Smooth muscle cell (in vitro differentiated cells): ENCODE measurements at regions not wholly inside any gene's neighbourhood (a gene's known extent, or its start where the extent isn't known, plus 50 kb on each side); places are given as distances from the start of the nearest gene placed in this dataset.
"Not testable (repeated sequence)": the region's sequence is repeated elsewhere in the genome, so short reads cannot be mapped to it uniquely, and the experiment has no call there.

Experiments used
- DNase-seq: peaks from one replicate; lab custom pipeline; 2025; ENCODE audit not compliant: unreplicated experiment; lab: John Stamatoyannopoulos, UW
- H2AFZ ChIP-seq: fragments of 200-600 bp; sonication (generic); 2 replicates; pipeline ENCODE4 v1.6.0; 2016; ENCODE audit warnings: antibody characterized with exemption, low read depth, mild to moderate bottlenecking
- H3F3A ChIP-seq: fragments of 200-600 bp; sonication (generic); 2 replicates; pipeline ENCODE4 v1.6.0; 2017; ENCODE audit warnings: antibody characterized with exemption, low read depth
- H3K27ac ChIP-seq: fragments of 200-600 bp; sonication (generic); 2 replicates; pipeline ENCODE4 v1.5.1; 2016; ENCODE audit warnings: low read depth, mild to moderate bottlenecking
- H3K27me3 ChIP-seq: fragments of 200-600 bp; sonication (generic); 2 replicates; pipeline ENCODE4 v1.6.1; 2016; ENCODE audit warnings: low read depth, mild to moderate bottlenecking
- H3K36me3 ChIP-seq: fragments of 200-600 bp; sonication (generic); 2 replicates; pipeline ENCODE4 v1.5.1; 2016; ENCODE audit warnings: low read depth
- H3K4me1 ChIP-seq: fragments of 200-600 bp; sonication (generic); 2 replicates; pipeline ENCODE4 v1.5.1; 2016; ENCODE audit warnings: low read depth
- H3K4me2 ChIP-seq: fragments of 200-600 bp; sonication (generic); 2 replicates; pipeline ENCODE4 v1.6.0; 2016; ENCODE audit warnings: mild to moderate bottlenecking
- H3K4me3 ChIP-seq: fragments of 200-600 bp; sonication (generic); 2 replicates; pipeline ENCODE4 v1.5.1; 2016; ENCODE audit warnings: mild to moderate bottlenecking
- H3K79me2 ChIP-seq: fragments of 200-600 bp; sonication (generic); 2 replicates; pipeline ENCODE4 v1.6.0; 2016; ENCODE audit warnings: low read depth, mild to moderate bottlenecking
- H3K9ac ChIP-seq: fragments of 200-600 bp; sonication (generic); 2 replicates; pipeline ENCODE4 v1.6.0; 2016; ENCODE audit warnings: low read depth
- H3K9me3 ChIP-seq: fragments of 200-600 bp; sonication (generic); replicated peaks from 2 replicates; pipeline ENCODE4 v1.5.1; 2016; ENCODE audit warnings: low read depth
- H4K20me1 ChIP-seq: fragments of 200-600 bp; sonication (generic); 2 replicates; pipeline ENCODE4 v1.6.0; 2016; ENCODE audit warnings: low read depth
- CTCF ChIP-seq: fragments of 200-600 bp; sonication (generic); IDR thresholded peaks from 2 replicates; pipeline ENCODE4 v1.5.1; 2017; ENCODE audit warnings: borderline replicate concordance, mild to moderate bottlenecking, antibody characterized with exemption; ENCODE audit not compliant: insufficient read depth, poor library complexity, severe bottlenecking
- WGBS: methylation state at CpG from one replicate; pipeline ENCODE4 v1.1.7; 2016; ENCODE audit warnings: low lambda C conversion rate; 5-methylcytosine and 5-hydroxymethylcytosine counted together

- H4K20me1 ChIP-seq: no peaks in the 10 kb centered on the region
- no peak overlapping the region for H3K4me2 ChIP-seq
- WGBS: 91% methylated on average over 2 of the region's 2 CpGs
- H3K36me3 ChIP-seq: no peaks in the 10 kb centered on the region
- no peak overlapping the region for H3K4me3 ChIP-seq
- no peak for DNase-seq
- no peaks in the 10 kb centered on the region for H3K9me3 ChIP-seq
- no peak overlapping the region for H2AFZ ChIP-seq
- H3K27ac ChIP-seq: no peak overlapping the region
- H3K27me3 ChIP-seq: no peaks in the 10 kb centered on the region
- H3K9ac ChIP-seq: no peak overlapping the region
- peaks cover under 1% of the 10 kb centered on the region for H3K4me1 ChIP-seq
- no peaks in the 10 kb centered on the region for H3F3A ChIP-seq
- H3K79me2 ChIP-seq: no peaks in the 10 kb centered on the region
- no peak for TF ChIP-seq CTCF
These were observed 566.7 kb downstream of the ADGRL2 start for GRCh38 chr1:82367456-82367855.

- no peak for TF ChIP-seq CTCF
- Histone ChIP-seq H4K20me1 (no peaks in the 10 kb centered on the region), H3K36me3 (no peaks in the 10 kb centered on the region), H3K4me1 (no peaks in the 10 kb centered on the region), H3K27ac (no peak overlapping the region), H3K79me2 (no peaks in the 10 kb centered on the region), H3K4me2 (no peak overlapping the region), H3K9ac (no peak overlapping the region), H2AFZ (no peak overlapping the region), H3K9me3 (no peaks in the 10 kb centered on the region), H3F3A (no peaks in the 10 kb centered on the region), H3K27me3 (no peaks in the 10 kb centered on the region), H3K4me3 (no peak overlapping the region)
- DNase-seq: no peak
- 88% methylated on average over 2 of the region's 2 CpGs for WGBS
These were observed 566.0 kb downstream of the ADGRL2 start for GRCh38 chr1:82366689-82367088.

- not testable (repeated sequence) for DNase-seq, H3K4me1 ChIP-seq, H3K9ac ChIP-seq, H4K20me1 ChIP-seq, H2AFZ ChIP-seq, H3K27me3 ChIP-seq, H3K4me3 ChIP-seq, H3K9me3 ChIP-seq, H3K36me3 ChIP-seq, H3K79me2 ChIP-seq, H3F3A ChIP-seq, H3K27ac ChIP-seq, H3K4me2 ChIP-seq
- WGBS: 92% methylated on average over 5 of the region's 5 CpGs
These were observed 558.8 kb downstream of the ADGRL2 start for GRCh38 chr1:82359541-82359940.

- H3K9me3 ChIP-seq, H3K4me2 ChIP-seq, H3K79me2 ChIP-seq, H3K4me1 ChIP-seq, H3K9ac ChIP-seq, H3K4me3 ChIP-seq, H4K20me1 ChIP-seq, H3K36me3 ChIP-seq, H3K27ac ChIP-seq, DNase-seq, H2AFZ ChIP-seq, H3F3A ChIP-seq, H3K27me3 ChIP-seq: not testable (repeated sequence)
- 70% methylated on average over 4 of the region's 4 CpGs for WGBS
These were observed 558.0 kb downstream of the ADGRL2 start for GRCh38 chr1:82358706-82359105.

GRCh38 chr1:82354546-82354945 is 553.8 kb downstream of the ADGRL2 start:
- not testable (repeated sequence) for H3K4me1 ChIP-seq, H3K27ac ChIP-seq, H3K4me2 ChIP-seq, H3K79me2 ChIP-seq, H3K9me3 ChIP-seq, DNase-seq, H3K4me3 ChIP-seq, H3F3A ChIP-seq, H3K9ac ChIP-seq, H4K20me1 ChIP-seq, H3K36me3 ChIP-seq, H3K27me3 ChIP-seq, H2AFZ ChIP-seq
- WGBS: 75% methylated on average over 5 of the region's 5 CpGs
